ENCODE measurements at regions not wholly inside any gene's neighbourhood (a gene's known extent, or its start where the extent isn't known, plus 50 kb on each side); places are given as distances from the start of the nearest gene placed in this dataset.
A peak's percentile ranks its signal among the peaks of the same experiment; 100 is the strongest.

DNA sequence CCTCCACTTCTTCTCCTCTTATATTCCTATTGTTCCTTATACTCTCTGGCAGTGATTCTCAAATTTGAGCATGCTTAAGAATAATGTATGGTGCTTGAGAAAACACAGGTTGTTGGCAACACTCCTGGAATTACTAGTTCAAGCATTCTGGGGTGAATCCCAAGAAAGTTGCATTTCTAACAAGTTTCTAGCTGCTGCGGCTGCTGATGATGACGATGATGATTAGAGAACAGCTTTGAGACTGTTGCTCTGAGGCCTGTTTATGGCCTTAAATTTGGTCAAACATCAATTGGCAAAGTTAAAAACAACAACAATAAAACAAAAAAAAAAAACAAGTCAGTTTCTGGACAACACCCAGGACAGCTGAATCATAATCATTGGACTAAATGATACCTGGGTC, 961.9 kb downstream of the CDH11 start:
- Histone ChIP-seq H3K27ac (no peak overlapping the region), H3K27me3 (no peaks in the 10 kb centered on the region), H3K4me1 (no peaks in the 10 kb centered on the region), H3K9me3 (no peaks in the 10 kb centered on the region), H3K36me3 (no peaks in the 10 kb centered on the region), H3K4me3 (no peak overlapping the region)
- peak in 1 of 2 donors; percentile 66 for DNase-seq
- no peak for TF ChIP-seq POLR2A (IDR thresholded peaks at IDR 0.05)
- no peak for TF ChIP-seq EP300 (IDR thresholded peaks at IDR 0.05)
- TF ChIP-seq, protein P1, sequence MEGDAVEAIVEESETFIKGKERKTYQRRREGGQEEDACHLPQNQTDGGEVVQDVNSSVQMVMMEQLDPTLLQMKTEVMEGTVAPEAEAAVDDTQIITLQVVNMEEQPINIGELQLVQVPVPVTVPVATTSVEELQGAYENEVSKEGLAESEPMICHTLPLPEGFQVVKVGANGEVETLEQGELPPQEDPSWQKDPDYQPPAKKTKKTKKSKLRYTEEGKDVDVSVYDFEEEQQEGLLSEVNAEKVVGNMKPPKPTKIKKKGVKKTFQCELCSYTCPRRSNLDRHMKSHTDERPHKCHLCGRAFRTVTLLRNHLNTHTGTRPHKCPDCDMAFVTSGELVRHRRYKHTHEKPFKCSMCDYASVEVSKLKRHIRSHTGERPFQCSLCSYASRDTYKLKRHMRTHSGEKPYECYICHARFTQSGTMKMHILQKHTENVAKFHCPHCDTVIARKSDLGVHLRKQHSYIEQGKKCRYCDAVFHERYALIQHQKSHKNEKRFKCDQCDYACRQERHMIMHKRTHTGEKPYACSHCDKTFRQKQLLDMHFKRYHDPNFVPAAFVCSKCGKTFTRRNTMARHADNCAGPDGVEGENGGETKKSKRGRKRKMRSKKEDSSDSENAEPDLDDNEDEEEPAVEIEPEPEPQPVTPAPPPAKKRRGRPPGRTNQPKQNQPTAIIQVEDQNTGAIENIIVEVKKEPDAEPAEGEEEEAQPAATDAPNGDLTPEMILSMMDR (IDR thresholded peaks at IDR 0.05) = no peak
- TF ChIP-seq POLR2AphosphoS5 (IDR thresholded peaks at IDR 0.05) = no peak
- 69 to 88% (median 76%) methylated on average over 2 of the region's 2 CpGs for WGBS, 5 donors
- intact Hi-C loops (cut with DNase I; ENCODE audit: low total_unique reads) = no loop called here

DNA sequence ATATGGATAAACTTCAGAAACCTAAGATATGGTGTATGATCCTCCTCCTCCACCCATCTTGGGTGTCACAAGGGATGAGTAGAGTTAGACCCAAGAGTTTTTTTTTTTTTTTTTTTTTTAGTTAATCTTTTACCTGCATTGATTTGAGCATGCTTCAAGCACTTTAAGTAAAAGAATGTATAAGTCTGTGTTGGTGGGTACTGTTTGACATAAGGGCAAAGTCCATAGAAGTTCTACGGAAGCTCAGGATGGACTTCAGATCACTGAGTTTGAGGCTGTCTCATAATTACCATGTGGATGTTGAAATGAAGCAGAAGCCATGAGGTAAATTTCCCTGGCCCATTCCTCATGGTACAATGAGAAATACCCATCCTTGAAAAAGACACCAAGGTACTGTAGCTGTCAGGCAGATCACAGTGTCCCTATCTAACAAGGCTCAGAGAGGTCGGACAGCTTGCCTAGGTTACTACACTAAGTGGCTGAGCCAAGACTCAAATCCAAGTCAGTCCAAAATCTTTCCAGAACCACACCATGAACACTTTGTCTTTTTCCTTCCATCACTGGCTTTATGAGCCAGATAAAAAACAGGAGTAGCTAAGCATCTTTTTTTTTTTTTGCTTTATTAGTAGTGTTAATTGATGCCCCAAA, 962.8 kb downstream of the CDH11 start:
- DNase-seq = no peak
- 56 to 69% (median 68%) methylated on average over 2 of the region's 2 CpGs for WGBS, 5 donors
- TF ChIP-seq EP300 (IDR thresholded peaks at IDR 0.05) = no peak
- no peak for TF ChIP-seq POLR2A (IDR thresholded peaks at IDR 0.05)
- TF ChIP-seq POLR2AphosphoS5 (IDR thresholded peaks at IDR 0.05) = no peak
- TF ChIP-seq, protein P1 (IDR thresholded peaks at IDR 0.05) = no peak

DNA sequence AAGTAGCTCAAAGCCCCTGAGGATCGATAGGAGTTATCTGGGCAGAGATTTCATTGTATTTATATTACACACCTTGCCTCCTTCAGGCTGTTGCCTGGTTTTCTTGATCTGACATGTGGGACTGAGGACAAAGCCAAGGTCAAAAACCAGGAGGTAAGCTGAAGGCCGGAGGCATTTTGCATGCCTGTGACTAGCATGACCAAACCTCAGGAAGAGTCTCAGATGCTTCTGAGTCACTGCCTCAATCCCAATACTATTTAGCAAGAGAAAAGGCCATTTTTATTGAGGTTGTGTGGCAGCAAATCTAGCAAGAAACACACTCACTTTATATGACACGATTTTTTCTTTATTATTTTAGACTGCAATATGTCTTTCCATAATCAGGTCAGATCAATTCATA, 968.1 kb downstream of the CDH11 start:
- Histone ChIP-seq H3K4me1 (no peaks in the 10 kb centered on the region), H3K27me3 (no peaks in the 10 kb centered on the region), H3K9me3 (no peaks in the 10 kb centered on the region), H3K4me3 (no peak overlapping the region), H3K36me3 (no peaks in the 10 kb centered on the region), H3K27ac (no peak overlapping the region)
- intact Hi-C loops (cut with DNase I; ENCODE audit: low total_unique reads) = no loop called here
- WGBS, 5 donors = 50 to 72% (median 61%) methylated on average over 3 of the region's 3 CpGs
- no peak for TF ChIP-seq POLR2A (IDR thresholded peaks at IDR 0.05)
- TF ChIP-seq POLR2AphosphoS5 (IDR thresholded peaks at IDR 0.05) = no peak
- TF ChIP-seq, protein P1 (IDR thresholded peaks at IDR 0.05) = no peak
- no peak for TF ChIP-seq EP300 (IDR thresholded peaks at IDR 0.05)
- DNase-seq = no peak

More for the DNA sequence above, 962.8 kb downstream of the CDH11 start:
- H3K27ac ChIP-seq = no peak overlapping the region
- no peaks in the 10 kb centered on the region for H3K27me3 ChIP-seq
- H3K4me1 ChIP-seq = no peaks in the 10 kb centered on the region
- H3K9me3 ChIP-seq = no peaks in the 10 kb centered on the region
- no peak overlapping the region for H3K4me3 ChIP-seq
- intact Hi-C loops (cut with DNase I; ENCODE audit: low total_unique reads) = no loop called here
- no peaks in the 10 kb centered on the region for H3K36me3 ChIP-seq

DNA sequence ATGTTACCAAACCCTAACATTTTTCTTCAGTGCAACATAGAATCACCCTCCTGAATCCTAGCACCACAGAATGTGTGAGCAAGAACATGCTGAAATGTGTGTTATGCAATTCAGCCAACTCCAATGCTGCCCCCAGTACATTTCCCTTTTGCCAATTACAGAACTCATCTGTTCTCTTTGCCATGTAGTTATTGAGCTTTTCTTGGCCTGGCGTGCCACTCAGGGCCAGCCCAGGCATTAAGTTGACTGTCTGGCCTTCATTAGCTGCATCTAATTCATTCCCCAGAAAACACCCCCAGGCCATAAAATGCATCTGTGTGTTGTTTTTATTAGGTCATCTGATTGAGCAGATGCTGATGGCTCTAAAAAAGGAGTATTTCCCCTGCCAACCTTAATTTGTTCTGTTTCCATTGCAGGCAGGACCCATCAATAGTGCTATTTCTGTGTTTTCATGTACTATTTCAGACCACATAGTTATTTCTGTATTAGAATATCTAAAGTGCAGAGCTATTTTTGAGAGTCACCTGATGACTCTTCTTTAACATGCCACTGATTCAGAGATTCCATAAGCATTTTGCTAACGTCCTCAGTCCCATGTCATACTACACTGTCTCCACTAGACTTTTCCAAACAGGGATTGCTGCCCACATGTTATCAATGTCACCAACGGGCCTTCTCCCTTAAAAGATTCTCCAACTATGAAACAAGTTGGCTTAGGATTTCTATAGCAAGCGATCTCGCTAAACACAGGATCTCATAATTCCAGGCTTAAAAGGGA, 969.7 kb downstream of the CDH11 start:
- no peak overlapping the region for H3K4me3 ChIP-seq
- no peaks in the 10 kb centered on the region for H3K36me3 ChIP-seq
- no peak overlapping the region for H3K27ac ChIP-seq
- TF ChIP-seq POLR2A (IDR thresholded peaks at IDR 0.05) = no peak
- no peak for TF ChIP-seq POLR2AphosphoS5 (IDR thresholded peaks at IDR 0.05)
- TF ChIP-seq, protein P1 (IDR thresholded peaks at IDR 0.05) = no peak
- TF ChIP-seq EP300 (IDR thresholded peaks at IDR 0.05) = no peak
- H3K4me1 ChIP-seq = no peaks in the 10 kb centered on the region
- H3K27me3 ChIP-seq = no peaks in the 10 kb centered on the region
- 81 to 91% (median 87%) methylated on average over 5 of the region's 5 CpGs for WGBS, 5 donors
- H3K9me3 ChIP-seq = no peaks in the 10 kb centered on the region
- no peak for DNase-seq
- intact Hi-C loops (cut with DNase I; ENCODE audit: low total_unique reads) = no loop called here

Data from stomach (tissue), 8 donors.